Stimulated activated CD4-positive, alpha-beta T cell treated with anti-CD3 and anti-CD28 coated beads, Interleukin-12 subunit alpha, Interleukin-12 subunit beta, amount 100 ng/mL, for 48 hours (primary cell): ENCODE measurements at regions not wholly inside any gene's neighbourhood (a gene's known extent, or its start where the extent isn't known, plus 50 kb on each side); places are given as distances from the start of the nearest gene placed in this dataset.

ENCODE experiments used
- DNase-seq, 3 donors: peaks; one replicate each; pipeline ENCODE4 v3.0.0-alpha.2; 2020; ENCODE audit warnings: low read depth in 2 of 3, low spot score in 1 of 3

GRCh38 chr7:36802459-36803135, 78.3 kb upstream of the AOAH start:
- DNase-seq = no peak

DNA sequence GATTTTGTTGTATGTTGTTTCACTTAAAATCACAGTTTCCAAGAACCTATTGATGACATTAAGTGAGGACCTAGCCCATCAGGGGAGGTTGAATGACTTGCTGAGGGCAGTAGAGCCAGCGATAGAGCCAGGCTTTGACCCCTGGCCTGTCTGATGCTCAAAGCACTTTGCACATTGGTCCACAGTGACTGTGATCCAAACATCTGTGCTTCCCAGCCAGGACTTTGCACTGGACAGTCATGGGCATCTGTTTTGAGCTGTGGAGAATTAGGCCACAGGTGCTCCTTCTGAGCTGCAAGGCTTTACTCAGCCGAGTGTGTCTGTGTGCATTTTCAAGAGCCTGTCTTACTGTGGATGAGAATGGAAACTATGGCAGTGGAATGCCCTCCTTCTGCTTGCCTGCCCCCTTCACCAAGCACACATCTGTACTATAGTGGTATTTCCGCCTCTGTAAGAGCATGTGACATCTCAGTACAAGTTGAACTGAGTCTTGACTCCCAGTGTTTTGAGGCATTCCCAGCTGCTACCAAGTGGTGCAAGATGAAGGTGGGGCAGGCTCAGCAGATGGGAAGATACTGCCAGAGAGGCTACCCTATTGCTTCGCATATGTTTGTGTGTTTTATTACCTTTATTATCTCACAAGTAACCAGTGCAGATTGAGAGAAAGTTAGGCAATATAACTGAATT, 72.7 kb upstream of the AOAH start:
- DNase-seq = no peak

- DNase-seq = no peak
Observed at GRCh38 chr7:36795451-36796021, 71.2 kb upstream of the AOAH start.

DNA sequence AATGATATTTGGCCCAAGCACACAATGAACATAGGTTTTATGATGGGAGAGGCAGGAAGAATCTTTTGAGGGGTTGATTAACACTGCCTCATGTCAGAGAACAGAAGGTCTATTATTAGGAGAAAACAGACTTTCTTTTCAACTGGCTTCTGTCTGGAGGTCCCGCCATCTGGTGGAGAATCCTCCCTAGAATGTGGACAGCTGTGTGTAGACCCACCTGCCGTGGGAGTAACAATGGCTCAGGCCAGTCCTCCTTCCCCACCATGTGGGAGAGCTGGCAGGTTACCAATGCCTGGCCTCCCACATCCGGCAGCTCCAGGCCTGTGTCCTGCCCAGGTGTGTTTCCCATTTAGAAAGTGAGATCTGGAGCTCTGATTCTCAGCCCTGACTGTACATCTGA, 70.4 kb upstream of the AOAH start:
- DNase-seq = no peak

- DNase-seq = no peak
Observed at GRCh38 chr7:36792421-36792820, 68.1 kb upstream of the AOAH start.

DNA sequence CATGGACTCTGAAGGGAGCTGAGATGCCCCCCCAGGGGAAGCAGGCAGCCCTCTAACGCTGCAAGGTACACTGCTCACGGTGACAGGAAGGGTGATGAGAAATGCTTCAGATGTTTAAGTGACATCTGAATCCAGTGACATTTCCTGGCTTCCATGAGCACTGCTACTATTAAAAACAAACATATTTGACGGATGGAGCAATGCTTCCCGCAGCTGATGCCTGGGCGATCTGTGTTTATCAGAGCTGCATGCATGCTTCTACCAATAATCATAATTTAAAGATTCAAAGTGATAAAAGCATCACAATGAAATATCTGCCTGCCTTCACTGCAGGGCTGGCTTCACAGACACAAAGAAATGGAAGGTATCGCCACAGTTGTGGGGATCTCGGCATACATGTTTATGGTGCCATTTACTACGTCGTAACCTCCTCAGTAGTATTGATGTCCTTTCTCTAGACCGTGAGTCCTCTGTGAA, 66.1 kb upstream of the AOAH start:
- DNase-seq = no peak

DNA sequence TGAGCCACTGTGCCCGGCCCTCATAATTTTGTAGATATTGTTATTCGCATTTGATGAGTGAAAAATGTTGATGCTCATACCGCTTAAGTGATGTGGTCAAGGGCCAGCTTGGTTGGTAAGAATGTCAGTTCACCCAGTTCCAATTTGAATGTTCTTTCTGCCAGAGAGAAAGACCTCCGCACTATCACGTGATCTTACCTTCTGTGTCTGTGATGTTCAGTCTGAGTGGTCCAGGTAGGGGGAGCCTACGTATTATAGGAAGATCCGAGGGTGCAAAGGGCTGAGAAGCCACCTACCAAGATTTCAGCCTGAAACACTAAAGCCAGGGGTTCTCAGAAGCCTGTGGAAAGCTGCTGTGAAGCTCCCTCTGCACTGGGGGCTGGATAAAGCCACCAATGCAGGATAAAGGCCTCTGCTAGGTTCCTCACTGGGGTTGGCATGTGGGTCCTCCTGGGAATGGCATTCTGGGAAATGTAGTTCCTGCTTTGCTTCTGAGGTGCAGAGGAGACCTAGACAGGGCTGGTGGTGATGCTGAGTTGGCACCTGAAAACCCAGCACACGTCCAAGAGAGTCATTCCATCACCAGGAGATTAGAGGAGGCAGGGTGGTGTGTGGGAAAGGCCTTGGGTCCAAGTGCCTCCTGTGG, 64.7 kb upstream of the AOAH start:
- DNase-seq = no peak

DNA sequence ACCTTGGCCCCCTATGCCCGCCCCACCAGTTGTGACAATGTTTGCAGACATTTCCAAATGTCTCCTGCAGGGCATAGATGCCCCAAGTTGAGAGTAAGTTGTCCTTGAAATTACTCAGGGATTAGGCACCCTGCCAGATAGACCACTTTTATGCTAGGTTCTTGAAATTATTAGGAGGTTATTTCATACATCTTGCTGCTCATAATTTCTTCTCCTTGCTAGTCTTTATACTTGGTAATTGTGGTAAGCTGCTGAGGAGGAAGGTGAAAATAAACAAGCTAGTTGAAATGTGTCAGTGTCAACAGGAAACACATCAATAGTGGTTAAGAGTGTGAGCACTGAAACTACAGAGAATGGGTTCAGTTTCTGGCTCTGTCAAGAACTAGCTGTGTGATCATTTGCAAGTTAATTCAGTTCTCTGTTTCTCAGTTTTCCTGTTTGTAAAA, 63.7 kb upstream of the AOAH start:
- DNase-seq = no peak

- DNase-seq = peak; percentile 34 to 41 (median 34)
Observed at GRCh38 chr7:36784991-36785940, 61.0 kb upstream of the AOAH start.

GRCh38 chr7:36781011-36781738, 56.9 kb upstream of the AOAH start:
- DNase-seq = no peak

- no peak for DNase-seq
Observed at GRCh38 chr7:36777855-36778254, 53.6 kb upstream of the AOAH start.

DNA sequence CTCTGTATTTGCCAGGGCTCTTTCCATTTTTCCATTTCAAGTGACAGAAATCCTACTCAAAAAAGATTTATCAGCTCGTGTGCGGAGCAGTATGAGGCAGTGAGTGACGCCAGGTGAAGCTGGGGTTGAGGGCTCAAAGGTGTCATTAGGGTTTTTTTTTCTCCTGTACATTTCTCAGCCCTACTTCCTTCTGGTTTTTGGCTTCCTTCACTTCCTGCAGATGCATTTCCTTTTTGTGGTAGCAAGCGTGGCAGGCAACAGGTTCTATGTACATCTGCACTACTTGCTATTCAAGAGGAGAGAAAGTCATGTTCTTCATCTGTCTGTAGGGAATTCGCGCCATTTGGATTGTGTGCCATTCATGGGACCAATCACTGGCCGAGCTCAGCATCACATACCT, 52.8 kb upstream of the AOAH start:
- DNase-seq = no peak

DNA sequence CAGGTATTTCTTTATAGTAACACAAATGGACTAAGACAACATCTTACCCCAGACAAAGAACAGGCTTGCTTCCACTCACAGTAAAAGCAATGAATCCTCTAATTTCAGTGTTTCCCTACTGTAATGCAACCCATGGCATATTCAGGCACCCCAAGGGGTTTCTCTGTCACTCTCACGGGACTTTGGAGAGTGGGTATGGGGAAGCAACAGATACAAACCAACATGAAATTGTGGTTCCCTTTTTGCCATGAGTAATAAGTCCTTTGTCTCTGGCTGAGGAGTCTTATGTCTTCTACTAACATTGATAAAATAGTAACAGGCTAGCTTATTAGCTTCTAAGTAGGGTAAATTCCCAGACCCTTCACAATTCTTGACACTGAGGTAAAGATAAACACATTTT, 51.4 kb upstream of the AOAH start:
- DNase-seq = no peak

DNA sequence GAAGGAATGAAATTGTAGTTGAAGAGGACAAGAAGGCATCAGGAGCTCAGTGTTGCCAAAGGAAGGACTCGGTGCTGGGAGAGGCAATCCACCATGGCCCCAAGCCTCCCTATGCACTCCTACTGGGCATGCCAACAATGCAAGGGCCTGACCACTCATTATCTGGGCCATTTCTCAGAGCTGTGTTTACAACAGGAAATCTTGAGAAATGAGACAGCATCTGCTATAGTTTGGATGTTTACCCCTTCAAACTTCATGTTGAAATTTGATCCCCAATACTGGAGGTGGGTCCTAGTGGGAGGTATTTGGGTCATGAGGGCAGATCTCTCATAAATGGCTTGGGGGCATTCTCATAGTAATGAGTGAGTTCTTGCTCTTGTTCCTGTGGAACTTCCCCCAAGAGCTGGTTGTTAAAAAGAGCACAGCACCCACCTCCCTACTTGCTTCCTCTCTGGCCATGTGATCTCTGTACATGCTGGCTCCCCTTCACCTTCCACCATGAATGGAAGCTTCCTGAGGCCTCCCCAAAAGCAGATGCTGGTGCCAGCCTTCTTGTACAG, 50.8 kb upstream of the AOAH start:
- no peak for DNase-seq
